Activated CD4-positive, CD25-positive, alpha-beta regulatory T cell (primary cell): ENCODE measurements at regions not wholly inside any gene's neighbourhood (a gene's known extent, or its start where the extent isn't known, plus 50 kb on each side); places are given as distances from the start of the nearest gene placed in this dataset.

ENCODE experiments used
- DNase-seq, 4 experiments: peaks; one replicate each; lab custom pipeline; 2025; lab: John Stamatoyannopoulos, UW

- no peak for DNase-seq
Observed at GRCh38 chr20:51159303-51159702, 136.4 kb upstream of the KCNG1 start.

- DNase-seq = no peak
Observed at GRCh38 chr20:51158226-51158625, 135.3 kb upstream of the KCNG1 start.

- DNase-seq = no peak
Observed at GRCh38 chr20:51156041-51156982, 133.4 kb upstream of the KCNG1 start.

DNA sequence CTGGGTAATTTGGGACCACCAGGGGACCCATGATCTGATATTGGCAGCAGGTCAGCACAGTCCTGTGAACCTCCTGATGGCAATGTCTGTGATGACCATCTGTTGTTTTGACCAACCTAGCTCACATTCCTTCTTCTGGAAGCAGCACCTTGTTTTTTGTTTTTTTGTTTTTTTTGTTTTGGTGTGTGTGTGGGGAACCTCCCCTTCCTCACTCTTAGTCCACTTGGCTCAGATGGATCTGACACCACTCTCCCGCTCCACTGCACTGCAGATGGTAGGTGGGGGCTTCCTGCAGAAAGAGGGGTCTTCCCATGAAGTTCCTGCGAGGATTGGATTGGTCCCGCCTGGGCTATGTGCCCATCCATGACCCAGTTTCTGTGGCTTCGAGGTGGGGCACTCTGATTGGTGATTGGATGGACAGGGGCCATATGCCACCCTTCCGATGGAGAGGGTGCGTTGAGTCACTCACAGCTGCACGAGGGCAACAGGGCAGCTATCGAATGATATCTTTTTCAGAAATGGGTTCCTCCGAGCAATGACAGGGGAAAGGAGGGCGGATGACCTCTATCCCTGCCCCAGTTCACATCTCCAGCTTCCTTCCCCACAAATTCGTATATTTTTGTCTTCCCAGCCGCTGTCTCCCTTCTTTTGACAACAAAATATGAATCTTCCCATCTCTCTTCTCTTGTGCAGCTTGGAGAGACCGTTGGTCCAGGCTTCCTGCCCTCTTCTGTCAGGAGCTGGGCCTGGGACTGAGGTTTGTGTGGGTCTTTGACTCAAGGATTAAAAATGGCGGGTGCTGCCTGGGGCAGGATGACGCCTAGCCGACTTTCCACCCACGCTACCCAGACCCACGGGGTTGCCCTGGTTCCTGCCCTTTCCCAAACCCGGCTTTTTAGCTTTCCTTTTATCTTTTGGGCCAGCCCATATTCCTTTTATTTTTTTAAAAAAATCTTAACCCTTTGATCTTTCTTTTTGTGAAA lies 132.1 kb upstream of the KCNG1 start:
- DNase-seq = no peak

GRCh38 chr20:51153867-51154707 lies 131.2 kb upstream of the KCNG1 start:
- DNase-seq = no peak

- no peak for DNase-seq
Observed at GRCh38 chr20:51148941-51149340, 126.0 kb upstream of the KCNG1 start.

GRCh38 chr20:51144476-51144875 lies 121.6 kb upstream of the KCNG1 start:
- DNase-seq = no peak

DNA sequence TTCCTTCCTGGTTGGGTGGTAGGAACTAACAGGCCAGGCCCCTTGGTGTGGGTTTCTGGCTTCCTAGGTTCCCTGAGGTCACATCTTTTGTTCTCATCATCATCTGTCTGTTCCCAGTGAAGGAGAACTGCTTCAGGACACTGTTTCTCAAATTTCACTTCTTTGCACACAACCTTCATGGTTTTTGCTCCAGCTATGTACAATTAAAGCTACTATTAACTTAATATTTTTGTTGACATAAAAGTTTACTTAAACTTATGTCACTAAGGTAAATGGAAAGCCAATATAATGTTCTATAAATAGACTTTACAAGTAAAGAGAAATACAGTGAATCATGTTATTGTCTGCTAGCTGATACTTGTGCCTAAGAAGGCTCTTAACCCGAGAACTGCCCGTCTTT lies 120.7 kb upstream of the KCNG1 start:
- DNase-seq = no peak

DNA sequence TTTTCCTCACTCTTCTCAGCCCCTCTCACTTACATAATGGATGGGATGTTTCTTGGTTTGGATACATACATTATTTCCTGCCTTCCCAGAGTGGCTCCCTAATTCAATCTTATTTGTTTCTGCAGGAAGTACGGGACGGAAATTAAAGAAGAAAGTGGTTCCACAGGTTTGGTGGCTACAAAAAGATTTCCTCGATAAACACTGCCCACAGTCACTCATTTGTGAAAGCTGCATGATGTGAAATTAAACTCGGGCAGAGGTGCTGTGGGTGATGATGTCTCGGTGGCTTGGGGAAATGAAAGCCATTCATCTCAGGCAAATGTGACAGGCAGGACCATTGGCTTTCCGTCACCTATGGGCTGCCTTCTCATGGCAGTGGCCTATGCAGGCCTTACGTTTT lies 119.5 kb upstream of the KCNG1 start:
- DNase-seq = no peak

DNA sequence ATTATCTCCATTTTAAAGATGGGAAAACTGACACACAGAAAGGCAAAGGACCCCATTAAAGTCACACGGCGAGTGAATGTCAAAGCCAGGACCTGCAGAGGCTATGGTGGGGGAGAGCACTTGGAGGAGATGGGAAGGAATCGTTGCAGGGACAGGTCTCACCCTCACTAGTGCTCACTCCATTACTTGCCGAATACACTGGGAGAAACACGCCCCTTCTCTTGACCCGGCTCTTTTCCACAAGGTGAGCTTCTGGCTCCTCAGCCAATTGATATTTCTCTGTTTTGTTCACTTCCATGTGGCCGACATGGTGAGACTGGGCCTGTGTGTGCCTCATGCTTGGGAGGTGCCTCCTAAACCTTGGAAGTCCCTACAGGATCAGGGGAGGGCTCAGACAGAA lies 117.8 kb upstream of the KCNG1 start:
- DNase-seq = no peak

GRCh38 chr20:51139891-51140290 lies 117.0 kb upstream of the KCNG1 start:
- no peak for DNase-seq

DNA sequence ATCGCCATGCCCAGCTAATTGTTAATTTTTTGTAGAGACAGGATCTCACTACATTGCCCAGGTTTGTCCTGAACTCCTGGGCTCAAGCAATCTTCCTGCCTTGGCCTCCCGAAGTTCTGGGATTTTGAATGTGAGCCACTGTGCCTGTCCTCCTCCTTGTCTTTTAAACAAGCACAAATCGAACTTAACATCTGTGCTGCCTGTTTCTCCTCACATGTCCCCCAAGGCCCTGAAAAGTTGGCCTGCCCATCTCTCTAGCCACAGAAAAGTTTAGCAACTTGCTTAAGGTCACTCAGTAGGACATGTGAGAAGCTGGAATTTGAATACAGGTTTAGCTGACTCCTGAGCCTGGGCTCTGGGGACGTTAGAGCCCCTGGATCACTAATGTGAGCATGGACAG lies 115.7 kb upstream of the KCNG1 start:
- DNase-seq = no peak

DNA sequence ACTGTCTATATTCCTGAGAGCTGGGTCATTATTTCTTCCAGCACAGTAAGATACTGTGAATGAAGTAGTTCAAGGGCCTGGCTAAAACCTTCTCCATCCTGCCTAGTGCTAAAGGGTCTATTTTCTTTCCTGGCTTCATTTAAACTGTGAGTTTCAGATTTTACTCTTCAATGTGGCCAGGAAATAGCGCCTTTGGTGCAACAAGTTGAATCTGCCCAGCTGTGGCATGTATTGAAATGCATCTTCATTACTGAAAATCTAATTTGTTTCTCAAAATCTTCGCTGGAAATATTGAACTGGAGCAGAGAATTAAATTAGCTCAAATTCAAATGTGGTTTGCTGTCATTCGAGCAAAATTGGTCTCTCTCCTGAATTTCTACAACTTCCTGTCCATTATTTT lies 114.6 kb upstream of the KCNG1 start:
- DNase-seq = no peak

DNA sequence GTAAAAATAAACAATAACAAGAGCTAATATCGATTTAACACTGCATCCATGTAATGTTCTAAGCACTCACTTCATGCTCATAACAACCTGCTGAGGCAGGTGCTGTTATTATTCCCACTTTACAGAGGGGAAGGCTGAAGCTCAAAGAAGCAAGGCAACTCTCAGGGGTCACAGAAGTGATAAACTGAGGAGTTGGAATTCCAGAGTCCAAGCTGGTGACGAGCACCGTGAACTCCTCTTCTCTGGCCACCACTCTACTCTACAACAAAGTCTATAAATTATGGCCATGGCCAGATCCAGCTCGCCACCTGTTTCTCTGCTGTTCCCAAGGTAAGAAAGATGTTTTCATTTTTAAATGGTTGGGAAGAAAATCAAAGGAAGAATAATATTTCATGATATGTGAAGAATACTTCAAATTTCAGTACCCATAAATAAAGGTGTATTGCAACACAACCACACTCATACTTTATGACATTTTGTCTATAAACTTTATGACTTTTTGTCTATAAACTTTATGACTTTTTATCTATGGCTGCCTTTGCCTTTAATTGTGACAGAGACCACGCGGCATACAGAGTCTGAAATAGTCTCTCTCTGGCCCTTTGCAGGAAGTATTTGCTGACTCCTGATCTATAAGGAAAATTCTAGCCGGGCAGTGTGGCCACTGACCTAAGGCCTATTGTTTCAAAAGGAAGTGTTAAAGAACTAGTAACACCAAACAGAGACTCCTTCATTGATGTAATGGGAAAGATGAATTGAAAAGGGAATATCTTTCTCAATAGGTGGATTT lies 113.2 kb upstream of the KCNG1 start:
- DNase-seq = no peak

DNA sequence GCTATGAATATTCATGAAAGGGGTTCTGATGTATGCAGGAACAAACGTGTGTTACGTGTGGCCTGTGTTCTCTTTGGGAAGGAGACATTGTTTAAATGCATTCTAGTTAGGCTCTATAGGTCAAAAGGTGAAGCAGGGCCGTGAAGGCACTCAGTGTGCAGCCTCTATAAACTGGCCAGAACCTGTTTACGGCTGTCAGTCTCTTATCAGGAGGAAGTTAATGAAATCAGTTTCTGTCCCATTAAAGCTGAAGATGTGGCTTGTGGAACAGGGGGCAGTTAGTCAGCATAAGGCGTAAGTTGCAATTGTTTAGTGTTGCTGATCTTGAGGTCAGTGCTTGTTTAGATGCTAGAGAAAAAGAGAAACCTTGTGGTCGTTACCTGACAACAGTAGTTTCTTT lies 111.5 kb upstream of the KCNG1 start:
- no peak for DNase-seq

DNA sequence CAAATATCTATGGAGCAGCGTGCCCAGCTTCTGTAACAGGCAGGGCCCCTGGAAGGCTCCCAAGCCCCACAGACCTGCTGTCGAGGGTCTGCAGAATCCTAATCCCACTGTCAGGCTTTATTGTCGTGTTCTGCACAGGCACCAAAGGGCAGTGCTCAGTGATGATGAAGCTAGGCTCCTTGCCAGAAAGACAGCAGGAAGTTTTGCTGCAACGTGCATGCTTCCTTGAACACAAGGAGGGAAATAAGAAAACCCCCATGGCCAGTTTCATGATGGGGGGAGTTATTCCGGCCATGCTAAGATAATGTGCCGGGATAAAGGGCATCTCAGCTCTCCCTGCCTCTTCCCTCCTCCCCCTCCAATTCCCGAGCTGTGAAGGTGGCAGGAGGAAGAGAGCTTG lies 109.4 kb upstream of the KCNG1 start:
- no peak for DNase-seq

GRCh38 chr20:51131811-51132210 lies 108.9 kb upstream of the KCNG1 start:
- no peak for DNase-seq

- no peak for DNase-seq
Observed at GRCh38 chr20:51129147-51129776, 106.4 kb upstream of the KCNG1 start.

DNA sequence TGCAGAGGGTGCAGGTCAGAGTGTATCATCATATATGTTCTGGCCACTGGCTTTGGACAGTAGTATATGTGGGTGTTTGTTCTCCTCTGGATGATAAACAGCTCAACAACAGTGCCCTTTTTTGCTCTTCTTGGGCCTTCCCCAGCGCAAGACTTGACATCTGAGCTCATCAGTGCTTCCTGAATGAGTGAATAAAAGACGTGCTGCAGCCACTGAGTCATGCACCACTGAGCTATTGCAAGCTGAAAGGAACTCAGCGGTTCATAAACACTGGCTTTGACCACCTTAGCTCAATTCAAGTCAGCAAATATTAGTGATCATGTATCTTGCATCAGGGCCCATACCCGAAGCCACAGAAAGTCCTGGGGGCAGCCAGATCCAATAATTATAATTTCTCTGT lies 105.3 kb upstream of the KCNG1 start:
- no peak for DNase-seq

GRCh38 chr20:51127713-51128112 lies 104.8 kb upstream of the KCNG1 start:
- DNase-seq = no peak

GRCh38 chr20:51126337-51126736 lies 103.4 kb upstream of the KCNG1 start:
- DNase-seq = no peak
